ENCODE measurements at regions not wholly inside any gene's neighbourhood (a gene's known extent, or its start where the extent isn't known, plus 50 kb on each side); places are given as distances from the start of the nearest gene placed in this dataset.

GRCh38 chr18:4551001-4551360 lies 95.9 kb upstream of the DLGAP1 start:
- no peak for TF ChIP-seq CTCF (conservative IDR thresholded peaks at IDR 0.05)
- no peak for TF ChIP-seq ZFX (IDR thresholded peaks at IDR 0.05)

Data from C4-2B (cell line).